ENCODE measurements at regions not wholly inside any gene's neighbourhood (a gene's known extent, or its start where the extent isn't known, plus 50 kb on each side); places are given as distances from the start of the nearest gene placed in this dataset.

- FAIRE-seq: no peak
- Histone ChIP-seq H3K27me3 (ENCODE audit: control insufficient read depth, insufficient read depth, low read length) (no peaks in the 10 kb centered on the region), H3K27ac (ENCODE audit: low read depth in 2 of 2, low read length in 2 of 2) (no peak overlapping the region), H3K4me1 (ENCODE audit: control insufficient read depth in 2 of 3, insufficient read depth in 2 of 3, low read depth in 1 of 3, low read length in 3 of 3) (peaks cover 0 to 2% (median 0%) of the 10 kb centered on the region in 3 donors), H3K9me3 (ENCODE audit: control insufficient read depth in 2 of 3, insufficient read depth in 1 of 3, low read length in 3 of 3) (no peaks in the 10 kb centered on the region), H3K4me3 (ENCODE audit: low read length in 3 of 3) (no peak overlapping the region), H3K36me3 (ENCODE audit: control insufficient read depth in 2 of 3, insufficient read depth in 3 of 3, low read length in 3 of 3) (no peaks in the 10 kb centered on the region), H3K9ac (ENCODE audit: low read length in 3 of 3) (no peak overlapping the region)
- DNase-seq: no peak
- TF ChIP-seq CTCF (IDR thresholded peaks at IDR 0.05; ENCODE audit: borderline replicate concordance, extremely low read depth, insufficient read depth): peak; percentile 37
- intact Hi-C loops (cut with DNase I): no loop called here
Measured at GRCh38 chr6:44667668-44668390, 280.3 kb downstream of the CDC5L start.

GRCh38 chr6:44668391-44668930 is 281.0 kb downstream of the CDC5L start:
- H3K27me3 ChIP-seq (ENCODE audit: control insufficient read depth, insufficient read depth, low read length): no peaks in the 10 kb centered on the region
- no peaks in the 10 kb centered on the region for H3K4me1 ChIP-seq (ENCODE audit: control insufficient read depth in 2 of 3, insufficient read depth in 2 of 3, low read depth in 1 of 3, low read length in 3 of 3)
- H3K9ac ChIP-seq (ENCODE audit: low read length in 3 of 3): no peak overlapping the region
- DNase-seq (no peak), FAIRE-seq (no peak)
- no peak overlapping the region for H3K4me3 ChIP-seq (ENCODE audit: low read length in 3 of 3)
- no peak overlapping the region for H3K27ac ChIP-seq (ENCODE audit: low read depth in 2 of 2, low read length in 2 of 2)
- no peaks in the 10 kb centered on the region for H3K9me3 ChIP-seq (ENCODE audit: control insufficient read depth in 2 of 3, insufficient read depth in 1 of 3, low read length in 3 of 3)
- TF ChIP-seq CTCF (IDR thresholded peaks at IDR 0.05; ENCODE audit: borderline replicate concordance, extremely low read depth, insufficient read depth): no peak
- H3K36me3 ChIP-seq (ENCODE audit: control insufficient read depth in 2 of 3, insufficient read depth in 3 of 3, low read length in 3 of 3): no peaks in the 10 kb centered on the region
- intact Hi-C loops (cut with DNase I): no loop called here

GRCh38 chr6:44668976-44669934 is 281.7 kb downstream of the CDC5L start:
- H3K27me3 ChIP-seq (ENCODE audit: control insufficient read depth, insufficient read depth, low read length): no peaks in the 10 kb centered on the region
- H3K4me3 ChIP-seq (ENCODE audit: low read length in 3 of 3): no peak overlapping the region
- H3K4me1 ChIP-seq (ENCODE audit: control insufficient read depth in 2 of 3, insufficient read depth in 2 of 3, low read depth in 1 of 3, low read length in 3 of 3): no peaks in the 10 kb centered on the region
- no peak for TF ChIP-seq CTCF (IDR thresholded peaks at IDR 0.05; ENCODE audit: borderline replicate concordance, extremely low read depth, insufficient read depth)
- H3K36me3 ChIP-seq (ENCODE audit: control insufficient read depth in 2 of 3, insufficient read depth in 3 of 3, low read length in 3 of 3): no peaks in the 10 kb centered on the region
- DNase-seq: no peak
- no peaks in the 10 kb centered on the region for H3K9me3 ChIP-seq (ENCODE audit: control insufficient read depth in 2 of 3, insufficient read depth in 1 of 3, low read length in 3 of 3)
- H3K27ac ChIP-seq (ENCODE audit: low read depth in 2 of 2, low read length in 2 of 2): no peak overlapping the region
- intact Hi-C loops (cut with DNase I): no loop called here
- no peak overlapping the region for H3K9ac ChIP-seq (ENCODE audit: low read length in 3 of 3)
- no peak for FAIRE-seq

Measured in kidney (tissue), 13 donors.